Glomerular endothelial cell (primary cell): ENCODE measurements at regions not wholly inside any gene's neighbourhood (a gene's known extent, or its start where the extent isn't known, plus 50 kb on each side); places are given as distances from the start of the nearest gene placed in this dataset.

Experiments used
- DNase-seq: peaks from one replicate; pipeline ENCODE4 v3.0.0-alpha.2; 2011; ENCODE audit warnings: low read depth, low spot score; ENCODE audit errors: extremely low read depth

DNA sequence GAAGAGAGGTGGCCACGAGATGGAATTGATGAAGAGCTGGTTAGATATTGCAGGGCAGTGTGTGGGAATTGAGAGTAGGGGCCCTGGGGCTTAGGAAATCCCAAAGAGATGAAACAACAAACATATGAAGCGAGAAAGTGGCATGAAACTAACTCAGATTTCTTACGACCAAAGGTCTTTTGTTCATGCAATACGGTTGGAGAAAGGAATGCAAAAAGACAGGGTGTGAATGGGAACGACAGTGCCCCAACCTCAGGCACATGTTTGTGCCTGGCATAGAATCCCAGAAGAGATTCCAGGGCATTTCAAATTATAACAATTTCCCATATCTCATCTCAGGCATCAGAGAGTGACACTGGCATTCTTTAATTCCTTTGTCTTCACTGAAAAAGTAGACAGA is 199.2 kb downstream of the ACTL7B start:
- no peak for DNase-seq

- DNase-seq: no peak
These were observed 200.0 kb downstream of the ACTL7B start for GRCh38 chr9:108655818-108656217.

GRCh38 chr9:108654566-108654965 is 201.2 kb downstream of the ACTL7B start:
- no peak for DNase-seq

GRCh38 chr9:108652851-108653250 is 202.9 kb downstream of the ACTL7B start:
- DNase-seq: no peak

DNA sequence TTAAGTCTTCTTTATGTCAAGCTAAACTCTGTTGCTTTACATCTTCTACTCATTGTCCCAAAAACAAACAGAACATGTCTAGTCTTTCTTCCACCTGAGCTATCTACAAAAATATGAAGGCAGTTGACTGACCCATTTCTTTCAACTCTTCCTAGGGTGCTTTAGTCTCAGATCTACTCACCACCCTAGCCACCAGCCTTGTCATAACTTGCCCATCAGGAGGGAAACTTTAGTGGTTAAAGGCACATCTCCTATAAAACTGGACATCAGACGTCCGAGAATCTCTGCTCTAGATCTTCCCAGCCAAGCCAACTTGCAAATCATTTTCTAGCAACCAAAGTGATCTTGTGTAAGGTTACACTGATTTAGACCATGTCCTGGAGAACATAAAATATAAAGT is 205.0 kb downstream of the ACTL7B start:
- no peak for DNase-seq

GRCh38 chr9:108645520-108645919 is 210.3 kb downstream of the ACTL7B start:
- no peak for DNase-seq

GRCh38 chr9:108643731-108644510 is 211.9 kb downstream of the ACTL7B start:
- no peak for DNase-seq

DNA sequence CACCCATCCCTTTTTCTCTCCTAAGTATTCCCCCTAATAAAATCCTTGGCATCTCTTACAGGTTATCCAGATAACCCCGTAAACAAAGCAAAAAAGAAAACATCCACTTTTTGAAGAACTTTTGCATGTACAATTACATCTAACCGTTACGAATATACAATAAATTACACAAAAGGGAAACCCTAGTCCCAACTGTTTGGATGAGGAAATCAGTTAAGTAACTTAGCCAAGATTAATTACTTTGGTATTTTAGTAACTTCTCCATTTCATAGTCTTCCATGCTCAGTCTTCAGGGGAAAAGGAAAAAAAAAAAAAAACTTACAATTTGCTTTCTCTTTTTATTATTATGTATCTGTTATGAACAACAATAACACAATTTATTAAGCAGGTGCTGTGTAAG is 212.9 kb downstream of the ACTL7B start:
- no peak for DNase-seq

GRCh38 chr9:108640230-108640629 is 215.6 kb downstream of the ACTL7B start:
- no peak for DNase-seq

- DNase-seq: no peak
These were observed 216.1 kb downstream of the ACTL7B start for GRCh38 chr9:108639696-108640095.

DNA sequence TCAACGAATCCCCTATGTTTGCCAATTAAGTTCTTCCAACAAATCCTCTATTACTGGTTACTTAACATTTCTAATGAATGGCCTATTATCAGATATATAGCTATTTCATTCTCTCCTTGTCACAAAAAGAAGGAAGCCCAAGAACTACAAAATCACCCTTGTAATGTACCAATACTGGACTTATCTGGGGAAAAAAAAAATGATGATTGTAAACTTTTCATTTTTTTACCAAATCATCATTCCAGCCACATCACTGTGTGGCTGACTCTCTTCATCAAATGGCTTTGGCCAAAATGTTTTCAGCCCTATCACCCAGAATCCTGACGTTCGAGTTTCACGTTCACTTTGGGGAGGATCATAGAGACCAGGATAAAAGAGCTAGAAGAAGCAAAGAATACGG is 216.7 kb downstream of the ACTL7B start:
- DNase-seq: no peak

DNA sequence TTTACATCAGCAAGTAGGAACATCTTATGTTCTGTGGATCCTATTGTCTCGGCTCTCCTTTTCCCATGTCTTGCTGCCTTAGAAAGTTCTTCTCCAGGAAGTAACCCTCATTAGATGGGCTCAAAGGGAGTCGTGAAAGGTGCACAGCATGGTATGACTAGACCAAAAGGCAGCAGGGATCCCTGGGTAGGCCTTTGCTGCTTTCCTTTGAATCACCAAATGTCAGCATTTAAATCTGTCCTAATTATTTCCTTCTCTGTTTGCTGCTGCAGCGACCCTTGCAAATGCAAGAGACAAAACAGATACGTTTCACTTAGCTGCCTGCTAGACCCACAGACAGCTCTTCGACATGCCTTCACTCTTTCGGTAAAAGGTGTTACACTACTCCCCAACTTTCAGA is 218.4 kb downstream of the ACTL7B start:
- no peak for DNase-seq

GRCh38 chr9:108636013-108636412 is 219.8 kb downstream of the ACTL7B start:
- DNase-seq: no peak

DNA sequence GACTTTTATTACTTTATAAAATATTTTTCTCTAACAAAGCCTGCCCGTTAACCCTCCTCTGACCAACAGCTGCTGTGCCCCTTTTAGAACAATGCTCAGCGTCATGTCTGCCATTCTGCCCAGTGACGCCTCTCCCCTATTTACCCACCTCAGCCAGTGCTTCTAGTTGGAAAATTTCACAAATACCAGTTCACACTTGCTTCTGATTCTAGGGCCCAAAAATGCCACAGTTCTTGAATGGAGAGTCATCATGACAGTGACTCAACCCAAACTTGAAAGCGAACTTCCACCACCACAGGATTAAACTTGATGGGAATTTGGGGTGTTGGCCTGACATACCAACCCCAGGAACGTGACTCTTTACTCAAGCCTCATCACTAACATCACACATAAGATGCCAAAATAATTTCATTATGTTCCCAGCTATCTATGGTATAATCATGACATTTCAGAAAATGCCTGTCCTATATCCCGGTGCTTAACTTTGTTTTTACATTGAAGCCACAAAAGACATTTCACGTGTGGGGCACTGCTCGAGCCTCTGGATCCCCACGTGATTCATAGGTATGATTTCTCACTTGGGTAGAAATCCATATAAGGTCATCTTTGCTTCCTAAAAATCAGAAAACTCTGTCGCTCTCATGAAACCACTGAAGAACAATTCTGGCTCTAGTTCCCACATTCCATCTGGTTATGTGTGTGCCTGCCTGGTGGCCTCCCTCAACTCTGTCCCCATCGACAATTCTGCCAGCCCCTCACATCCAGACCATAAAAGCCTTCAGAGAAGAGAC is 220.9 kb downstream of the ACTL7B start:
- DNase-seq: no peak

DNA sequence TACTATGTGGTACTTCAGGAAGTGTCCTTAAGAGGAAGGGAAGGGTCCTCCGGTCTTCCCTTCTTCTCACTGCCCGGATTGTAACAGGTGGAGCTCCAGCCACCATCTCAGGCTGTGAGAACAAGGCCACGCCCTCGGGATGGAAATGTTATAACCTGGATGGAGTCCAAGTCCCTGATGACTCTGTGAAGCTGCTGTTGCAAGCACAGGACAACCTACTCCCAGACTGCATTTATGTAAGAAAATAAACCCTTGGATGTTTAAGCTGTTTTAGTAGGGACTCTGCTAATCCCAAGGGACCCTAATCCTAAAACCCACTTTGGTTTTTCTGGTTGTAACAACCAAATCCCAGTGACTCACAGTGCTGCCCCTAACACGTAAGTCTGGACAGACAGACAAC is 221.6 kb downstream of the ACTL7B start:
- DNase-seq: no peak

DNA sequence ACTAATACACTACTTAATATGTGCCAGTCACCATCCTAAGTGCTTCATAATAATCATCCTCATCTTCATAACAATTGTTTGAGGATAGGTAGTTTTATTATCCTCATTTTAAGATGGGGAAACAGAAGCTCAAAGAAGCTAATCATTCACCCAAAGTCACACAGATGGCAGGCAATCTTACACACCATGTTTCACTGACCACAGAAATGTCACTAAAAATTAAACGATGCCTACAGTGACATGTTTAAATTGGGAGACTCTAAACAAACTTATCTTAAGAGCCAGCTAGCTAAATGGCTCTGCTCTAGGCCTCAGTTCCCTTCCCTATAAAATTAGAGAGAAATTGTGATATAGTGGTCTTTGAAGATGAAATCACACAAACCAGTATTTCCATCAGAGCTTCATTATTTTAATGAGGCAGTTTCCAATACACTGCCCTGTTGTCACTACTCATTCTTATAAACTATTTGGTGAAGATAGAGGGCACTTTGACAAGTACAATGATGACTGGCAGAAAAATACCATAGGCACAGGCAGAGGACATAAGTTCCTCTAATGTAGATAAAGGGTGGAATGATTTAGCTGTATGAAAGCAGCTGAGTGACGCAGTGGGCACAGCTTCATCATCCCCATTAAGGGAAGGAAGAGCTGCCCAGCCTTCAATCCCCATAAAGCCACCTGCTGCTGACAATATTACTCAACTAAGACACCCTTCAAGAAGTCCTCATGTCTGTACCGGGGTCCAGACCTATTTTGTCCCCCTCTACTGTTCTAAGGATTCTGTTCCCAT is 224.1 kb downstream of the ACTL7B start:
- DNase-seq: no peak

DNA sequence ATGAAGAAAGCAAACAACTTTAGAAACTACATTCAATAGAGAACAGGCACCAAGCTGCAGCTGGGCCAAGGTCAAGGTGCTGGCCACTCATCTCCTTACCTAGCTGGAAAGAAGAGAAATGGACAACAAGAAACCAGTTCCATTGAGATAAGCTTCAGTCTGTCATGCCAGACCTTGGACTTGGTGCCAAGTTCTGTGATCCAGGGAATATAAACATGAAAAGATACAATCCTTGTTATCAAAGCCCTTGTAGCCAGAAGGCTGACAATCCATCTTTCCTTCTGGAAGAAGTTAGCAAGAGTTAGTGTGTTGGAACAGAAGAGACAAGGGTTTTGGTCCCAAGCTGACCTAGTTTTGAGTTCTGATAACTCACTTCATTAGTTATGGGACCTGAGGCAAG is 227.5 kb downstream of the ACTL7B start:
- no peak for DNase-seq

- no peak for DNase-seq
These were observed 229.0 kb downstream of the ACTL7B start for GRCh38 chr9:108626743-108627142.

GRCh38 chr9:108621991-108622855 is 233.6 kb downstream of the ACTL7B start:
- no peak for DNase-seq

DNA sequence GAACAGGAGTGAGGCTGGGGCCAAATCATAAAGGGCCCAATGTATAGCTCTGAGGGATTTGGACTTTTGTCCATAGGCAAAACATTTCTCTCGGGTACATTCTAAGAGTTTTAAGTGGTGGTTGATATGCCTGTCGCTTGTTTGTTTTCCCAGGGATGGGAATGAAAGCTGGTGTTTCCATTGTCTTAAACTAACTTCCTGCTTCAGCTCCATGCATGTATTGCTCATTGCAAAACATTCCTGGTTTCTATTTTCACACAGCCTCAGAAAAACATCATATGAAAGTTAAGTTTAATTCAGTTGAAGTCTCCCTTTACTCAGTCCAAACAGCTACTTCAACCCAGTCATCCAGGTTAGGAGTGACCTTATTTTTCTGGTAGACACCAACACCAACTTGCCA is 235.0 kb downstream of the ACTL7B start:
- no peak for DNase-seq
